ENCODE measurements at regions not wholly inside any gene's neighbourhood (a gene's known extent, or its start where the extent isn't known, plus 50 kb on each side); places are given as distances from the start of the nearest gene placed in this dataset.
A peak's percentile ranks its signal among the peaks of the same experiment; 100 is the strongest.

DNA sequence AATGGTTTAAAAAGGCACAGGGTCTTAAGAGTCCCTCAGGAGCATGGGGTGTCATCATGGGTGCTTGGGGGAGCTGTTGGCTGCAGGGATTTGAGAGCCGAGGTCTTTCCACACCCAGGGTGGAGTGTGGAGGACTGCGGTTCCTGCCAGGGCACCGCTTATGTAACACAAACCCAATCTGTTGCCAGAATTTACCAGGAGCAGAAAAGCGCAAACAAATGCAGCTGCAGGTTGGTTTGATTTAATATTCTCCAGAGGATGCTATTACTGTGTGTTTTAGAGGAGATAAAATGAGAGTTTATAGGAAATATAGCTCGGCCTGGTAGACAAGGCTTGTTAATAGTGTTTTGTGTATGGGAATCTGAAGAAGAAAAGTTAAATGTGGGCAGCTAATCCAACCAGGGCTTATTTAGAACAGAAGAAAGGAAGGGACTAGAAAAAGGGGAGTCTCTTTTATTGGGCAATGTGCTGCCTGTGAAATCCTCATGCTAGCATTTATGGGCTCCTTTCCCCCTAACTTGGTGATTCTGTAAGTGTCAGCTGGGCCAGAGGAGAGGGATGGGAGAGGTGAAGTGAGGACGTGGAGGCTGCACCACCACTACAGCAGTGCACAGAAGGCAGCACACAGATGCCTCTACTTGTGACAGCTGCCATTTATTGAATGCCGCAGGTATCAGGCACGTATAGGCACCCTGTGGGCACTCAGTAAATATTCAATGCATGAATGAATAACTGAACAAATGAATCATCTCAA lies 174.7 kb downstream of the KATNIP start:
- H3K4me3 ChIP-seq: no peak overlapping the region
- intact Hi-C loops (cut with DNase I): no loop called here
- peak overlapping the region in 1 of 4 donors; percentile 13 for H3K27ac ChIP-seq (replicated peaks in 1 of 4)
- H3K27me3 ChIP-seq: no peaks in the 10 kb centered on the region
- 58% methylated on average over 8 of the region's 8 CpGs for WGBS
- H3K4me1 ChIP-seq: peaks cover 8 to 52% (median 35%) of the 10 kb centered on the region in 4 donors
- no peak for DNase-seq (ENCODE audit: extremely low spot score)
- no peaks in the 10 kb centered on the region for H3K9me3 ChIP-seq
- TF ChIP-seq POLR2AphosphoS5 (IDR thresholded peaks at IDR 0.05) (no peak), POLR2A (IDR thresholded peaks at IDR 0.05; ENCODE audit: low read depth) (no peak), EP300 (IDR thresholded peaks at IDR 0.05) (no peak)
- TF ChIP-seq, protein P1, sequence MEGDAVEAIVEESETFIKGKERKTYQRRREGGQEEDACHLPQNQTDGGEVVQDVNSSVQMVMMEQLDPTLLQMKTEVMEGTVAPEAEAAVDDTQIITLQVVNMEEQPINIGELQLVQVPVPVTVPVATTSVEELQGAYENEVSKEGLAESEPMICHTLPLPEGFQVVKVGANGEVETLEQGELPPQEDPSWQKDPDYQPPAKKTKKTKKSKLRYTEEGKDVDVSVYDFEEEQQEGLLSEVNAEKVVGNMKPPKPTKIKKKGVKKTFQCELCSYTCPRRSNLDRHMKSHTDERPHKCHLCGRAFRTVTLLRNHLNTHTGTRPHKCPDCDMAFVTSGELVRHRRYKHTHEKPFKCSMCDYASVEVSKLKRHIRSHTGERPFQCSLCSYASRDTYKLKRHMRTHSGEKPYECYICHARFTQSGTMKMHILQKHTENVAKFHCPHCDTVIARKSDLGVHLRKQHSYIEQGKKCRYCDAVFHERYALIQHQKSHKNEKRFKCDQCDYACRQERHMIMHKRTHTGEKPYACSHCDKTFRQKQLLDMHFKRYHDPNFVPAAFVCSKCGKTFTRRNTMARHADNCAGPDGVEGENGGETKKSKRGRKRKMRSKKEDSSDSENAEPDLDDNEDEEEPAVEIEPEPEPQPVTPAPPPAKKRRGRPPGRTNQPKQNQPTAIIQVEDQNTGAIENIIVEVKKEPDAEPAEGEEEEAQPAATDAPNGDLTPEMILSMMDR (IDR thresholded peaks at IDR 0.05): no peak
- H3K36me3 ChIP-seq: peaks cover 0 to 45% (median 27%) of the 10 kb centered on the region in 4 donors

DNA sequence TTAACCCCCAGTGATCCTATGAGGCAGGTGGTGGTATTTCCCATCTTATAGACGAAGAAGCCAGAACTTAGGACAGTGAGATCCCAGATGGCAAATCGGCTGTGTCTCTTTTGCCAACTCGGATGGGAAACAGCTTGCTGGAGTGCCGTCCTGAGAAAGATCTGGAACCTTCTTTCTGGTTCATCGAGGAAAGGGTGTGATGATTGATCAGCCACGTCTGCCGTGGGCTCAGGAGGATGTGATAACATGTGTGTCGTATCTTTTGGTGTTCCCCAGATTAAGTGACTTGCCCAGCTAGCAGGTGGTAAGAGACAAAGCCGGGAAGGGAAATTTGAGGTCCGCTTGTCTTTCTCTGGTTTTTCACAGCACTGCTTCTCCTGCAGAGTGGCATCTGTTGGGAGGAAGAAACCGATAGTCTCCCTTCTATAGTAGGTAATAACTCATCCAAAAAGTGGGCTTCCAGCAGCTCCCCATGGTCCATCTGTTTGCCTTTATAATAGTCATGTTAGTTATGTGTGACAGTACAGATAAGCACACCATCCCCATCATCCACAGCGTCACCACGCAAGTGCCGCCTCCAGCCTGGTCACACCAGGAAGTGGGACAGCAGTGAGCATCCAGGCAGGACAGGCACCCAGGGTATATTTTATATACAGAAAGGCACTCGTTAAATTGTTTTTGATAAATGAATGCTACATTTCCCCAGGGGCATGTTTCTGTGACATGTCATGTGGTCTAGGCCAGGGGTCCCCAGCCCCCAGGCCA lies 175.5 kb downstream of the KATNIP start:
- 93% methylated on average over 15 of the region's 15 CpGs for WGBS
- Histone ChIP-seq H3K27ac (replicated peaks in 1 of 4) (no peak overlapping the region), H3K4me1 (peaks cover 8 to 44% (median 33%) of the 10 kb centered on the region in 4 donors), H3K9me3 (no peaks in the 10 kb centered on the region), H3K27me3 (no peaks in the 10 kb centered on the region), H3K36me3 (peaks cover 0 to 45% (median 23%) of the 10 kb centered on the region in 4 donors), H3K4me3 (no peak overlapping the region)
- intact Hi-C loops (cut with DNase I): no loop called here
- TF ChIP-seq, protein P1 (IDR thresholded peaks at IDR 0.05): no peak
- no peak for TF ChIP-seq EP300 (IDR thresholded peaks at IDR 0.05)
- TF ChIP-seq POLR2A (IDR thresholded peaks at IDR 0.05; ENCODE audit: low read depth): no peak
- no peak for TF ChIP-seq POLR2AphosphoS5 (IDR thresholded peaks at IDR 0.05)
- no peak for DNase-seq (ENCODE audit: extremely low spot score)

DNA sequence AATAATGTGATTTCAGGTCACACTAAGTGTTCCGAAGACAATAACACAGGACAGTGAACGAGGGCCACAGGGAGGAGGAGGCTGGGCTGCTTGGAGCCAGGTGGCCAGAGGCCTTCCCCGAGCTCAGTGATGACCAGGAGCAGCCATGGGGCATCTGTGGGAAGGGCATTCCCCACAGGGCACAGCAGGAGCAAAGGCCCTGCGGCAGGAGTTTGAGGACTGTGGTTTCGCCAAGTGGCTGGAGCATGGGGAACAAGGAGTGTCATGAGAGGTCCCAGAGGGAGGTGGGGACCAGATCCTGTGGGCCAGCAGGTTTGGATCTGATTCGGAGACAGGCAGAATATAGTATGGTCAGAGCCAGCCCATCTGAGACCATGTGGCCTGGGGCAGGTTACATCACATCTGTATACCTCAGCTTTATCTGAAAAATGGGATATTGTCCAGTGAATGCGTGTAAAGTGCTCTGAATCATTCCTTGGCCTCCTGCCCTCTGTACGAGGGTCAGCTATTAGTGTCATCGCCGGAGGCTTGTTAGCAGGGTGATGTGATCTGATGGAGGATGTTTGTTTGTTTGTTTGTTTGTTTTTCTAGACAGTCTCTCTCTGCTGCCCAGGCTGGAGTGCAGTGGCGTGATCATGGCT lies 176.8 kb downstream of the KATNIP start:
- Histone ChIP-seq H3K36me3 (peaks cover 0 to 43% (median 23%) of the 10 kb centered on the region in 4 donors), H3K4me3 (no peak overlapping the region), H3K4me1 (peaks cover 8 to 31% (median 22%) of the 10 kb centered on the region in 4 donors), H3K9me3 (no peaks in the 10 kb centered on the region), H3K27ac (replicated peaks in 1 of 4) (no peak overlapping the region), H3K27me3 (no peaks in the 10 kb centered on the region)
- 93% methylated on average over 11 of the region's 11 CpGs for WGBS
- intact Hi-C loops (cut with DNase I): no loop called here
- no peak for DNase-seq (ENCODE audit: extremely low spot score)
- no peak for TF ChIP-seq POLR2AphosphoS5 (IDR thresholded peaks at IDR 0.05)
- TF ChIP-seq, protein P1 (IDR thresholded peaks at IDR 0.05): no peak
- no peak for TF ChIP-seq EP300 (IDR thresholded peaks at IDR 0.05)
- TF ChIP-seq POLR2A (IDR thresholded peaks at IDR 0.05; ENCODE audit: low read depth): no peak

DNA sequence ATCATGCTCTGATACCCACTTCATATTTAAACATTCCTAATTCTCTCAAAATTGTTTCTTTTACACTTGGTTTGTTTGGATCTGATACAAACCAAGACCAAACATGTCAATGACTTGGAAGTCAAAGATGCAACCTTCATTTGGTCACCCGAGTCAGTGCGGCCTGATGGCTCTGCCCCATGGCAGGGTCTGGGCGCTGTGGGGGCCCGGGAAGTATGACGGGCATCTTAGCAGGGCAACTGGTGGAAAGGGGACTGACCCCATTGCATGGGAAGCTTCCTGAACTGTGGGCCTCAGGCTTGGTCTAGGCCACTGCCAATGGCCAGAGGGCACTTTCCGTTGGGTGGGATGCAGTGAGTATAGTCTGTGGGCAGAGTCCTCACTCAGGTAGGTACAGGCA lies 178.0 kb downstream of the KATNIP start:
- no peak for DNase-seq (ENCODE audit: extremely low spot score)
- peaks cover 0 to 36% (median 19%) of the 10 kb centered on the region in 4 donors for H3K36me3 ChIP-seq
- peaks cover 8 to 24% (median 15%) of the 10 kb centered on the region in 4 donors for H3K4me1 ChIP-seq
- H3K4me3 ChIP-seq: no peak overlapping the region
- intact Hi-C loops (cut with DNase I): no loop called here
- no peak for TF ChIP-seq POLR2A (IDR thresholded peaks at IDR 0.05; ENCODE audit: low read depth)
- TF ChIP-seq EP300 (IDR thresholded peaks at IDR 0.05): no peak
- TF ChIP-seq, protein P1 (IDR thresholded peaks at IDR 0.05): no peak
- no peak for TF ChIP-seq POLR2AphosphoS5 (IDR thresholded peaks at IDR 0.05)
- H3K27me3 ChIP-seq: no peaks in the 10 kb centered on the region
- WGBS: 96% methylated on average over 6 of the region's 6 CpGs
- no peaks in the 10 kb centered on the region for H3K9me3 ChIP-seq
- no peak overlapping the region for H3K27ac ChIP-seq (replicated peaks in 1 of 4)

Data from esophagus muscularis mucosa (tissue), 4 donors.